ENCODE measurements at regions not wholly inside any gene's neighbourhood (a gene's known extent, or its start where the extent isn't known, plus 50 kb on each side); places are given as distances from the start of the nearest gene placed in this dataset.
A peak's percentile ranks its signal among the peaks of the same experiment; 100 is the strongest.

- H3K27me3 Mint-ChIP-seq (ENCODE audit: low read depth in 3 of 3) = no peaks in the 10 kb centered on the region
- no peaks in the 10 kb centered on the region for H3K79me2 ChIP-seq (ENCODE audit: insufficient read depth, low read length)
- H3K27me3 ChIP-seq (ENCODE audit: control insufficient read depth in 2 of 2, insufficient read depth in 2 of 2, low read length in 2 of 2) = no peaks in the 10 kb centered on the region
- H3K4me2 ChIP-seq (replicated peaks; ENCODE audit: extremely low read depth, low read length, poor library complexity, severe bottlenecking) = no peak overlapping the region
- DNase-seq = no peak
- no peak overlapping the region for H3K4me3 ChIP-seq (replicated peaks in 1 of 3; ENCODE audit: low read depth in 2 of 3, low read length in 3 of 3)
- H3K36me3 ChIP-seq (replicated peaks in 1 of 2; ENCODE audit: control insufficient read depth in 1 of 2, insufficient read depth in 2 of 2, low read length in 2 of 2) = no peaks in the 10 kb centered on the region
- no CpG with 5 or more reads among the region's 1 CpG for WGBS (ENCODE audit: insufficient coverage)
- no peaks in the 10 kb centered on the region for H3K9me3 ChIP-seq (replicated peaks in 1 of 2; ENCODE audit: control insufficient read depth in 1 of 2, insufficient read depth in 1 of 2, low read length in 2 of 2)
- intact Hi-C loops (cut with micrococcal nuclease) = no loop called here
- H3K4me3 Mint-ChIP-seq = no peak overlapping the region
- H3K9me3 Mint-ChIP-seq = no peaks in the 10 kb centered on the region
- no peak for TF ChIP-seq CTCF (IDR thresholded peaks at IDR 0.05)
- H3K4me1 Mint-ChIP-seq = peaks cover 4% of the 10 kb centered on the region
- no peaks in the 10 kb centered on the region for H3K4me1 ChIP-seq (ENCODE audit: control insufficient read depth in 1 of 2, insufficient read depth in 2 of 2, low read length in 2 of 2)
- H2AFZ ChIP-seq (ENCODE audit: insufficient read depth, low read depth, low read length, poor library complexity, severe bottlenecking) = no peak overlapping the region
- H3K9ac ChIP-seq (ENCODE audit: insufficient read depth, low read length, poor library complexity, severe bottlenecking) = no peak overlapping the region
- no peak overlapping the region for H3K27ac ChIP-seq (ENCODE audit: low read depth in 1 of 2, low read length in 2 of 2)
- H3K36me3 Mint-ChIP-seq = no peaks in the 10 kb centered on the region
- H3K27ac Mint-ChIP-seq = no peak overlapping the region
- H4K20me1 ChIP-seq (ENCODE audit: insufficient read depth, low read length) = no peaks in the 10 kb centered on the region
Observed at GRCh38 chr6:56864171-56864616, 90.7 kb upstream of the BEND6 start.

- Mint-ChIP-seq H3K4me3 (no peak overlapping the region), H3K4me1 (peaks cover 4% of the 10 kb centered on the region), H3K27ac (no peak overlapping the region), H3K36me3 (no peaks in the 10 kb centered on the region), H3K9me3 (no peaks in the 10 kb centered on the region), H3K27me3 (ENCODE audit: low read depth in 3 of 3) (no peaks in the 10 kb centered on the region)
- no CpG with 5 or more reads among the region's 1 CpG for WGBS (ENCODE audit: insufficient coverage)
- H2AFZ ChIP-seq (ENCODE audit: insufficient read depth, low read depth, low read length, poor library complexity, severe bottlenecking) = no peak overlapping the region
- no peak overlapping the region for H3K4me3 ChIP-seq (replicated peaks in 1 of 3; ENCODE audit: low read depth in 2 of 3, low read length in 3 of 3)
- H3K79me2 ChIP-seq (ENCODE audit: insufficient read depth, low read length) = no peaks in the 10 kb centered on the region
- DNase-seq = peak in 1 of 3 donors; percentile 23
- intact Hi-C loops (cut with micrococcal nuclease) = no loop called here
- TF ChIP-seq CTCF (IDR thresholded peaks at IDR 0.05) = no peak
- no peaks in the 10 kb centered on the region for H3K9me3 ChIP-seq (replicated peaks in 1 of 2; ENCODE audit: control insufficient read depth in 1 of 2, insufficient read depth in 1 of 2, low read length in 2 of 2)
- no peaks in the 10 kb centered on the region for H4K20me1 ChIP-seq (ENCODE audit: insufficient read depth, low read length)
- H3K4me1 ChIP-seq (ENCODE audit: control insufficient read depth in 1 of 2, insufficient read depth in 2 of 2, low read length in 2 of 2) = no peaks in the 10 kb centered on the region
- no peak overlapping the region for H3K27ac ChIP-seq (ENCODE audit: low read depth in 1 of 2, low read length in 2 of 2)
- no peak overlapping the region for H3K9ac ChIP-seq (ENCODE audit: insufficient read depth, low read length, poor library complexity, severe bottlenecking)
- no peak overlapping the region for H3K4me2 ChIP-seq (replicated peaks; ENCODE audit: extremely low read depth, low read length, poor library complexity, severe bottlenecking)
- H3K27me3 ChIP-seq (ENCODE audit: control insufficient read depth in 2 of 2, insufficient read depth in 2 of 2, low read length in 2 of 2) = no peaks in the 10 kb centered on the region
- no peaks in the 10 kb centered on the region for H3K36me3 ChIP-seq (replicated peaks in 1 of 2; ENCODE audit: control insufficient read depth in 1 of 2, insufficient read depth in 2 of 2, low read length in 2 of 2)
Observed at GRCh38 chr6:56863366-56863765, 91.5 kb upstream of the BEND6 start.
